ENCODE measurements at regions not wholly inside any gene's neighbourhood (a gene's known extent, or its start where the extent isn't known, plus 50 kb on each side); places are given as distances from the start of the nearest gene placed in this dataset.

GRCh38 chr22:27596133-27596870, 205.3 kb downstream of the MN1 start:
- no peak for TF ChIP-seq ARNTL (CRISPR knock-in tag; IDR thresholded peaks at IDR 0.05; ENCODE audit: borderline replicate concordance, low read depth)
- TF ChIP-seq PATZ1 (CRISPR knock-in tag; IDR thresholded peaks at IDR 0.05; ENCODE audit: borderline replicate concordance), result no peak

GRCh38 chr22:27597703-27598444, 203.7 kb downstream of the MN1 start:
- no peak for TF ChIP-seq POU6F1 (CRISPR knock-in tag; IDR thresholded peaks at IDR 0.05; ENCODE audit: borderline replicate concordance, low read depth)
- no peak for TF ChIP-seq GLIS3 (CRISPR knock-in tag; IDR thresholded peaks at IDR 0.05)
- no peak for TF ChIP-seq ZFP3 (CRISPR knock-in tag; IDR thresholded peaks at IDR 0.05)
- no peak for TF ChIP-seq PATZ1 (CRISPR knock-in tag; IDR thresholded peaks at IDR 0.05; ENCODE audit: borderline replicate concordance)
- TF ChIP-seq CSDC2 (CRISPR knock-in tag; IDR thresholded peaks at IDR 0.05), result no peak
- TF ChIP-seq ZNF70 (CRISPR knock-in tag; IDR thresholded peaks at IDR 0.05), result no peak
- ATAC-seq, result peak; percentile 65; the same call in 2 of the 3 replicates

More at GRCh38 chr22:27596133-27596870, 205.3 kb downstream of the MN1 start:
- no peak for ATAC-seq

GRCh38 chr22:27598792-27599191, 202.8 kb downstream of the MN1 start:
- no peak for ATAC-seq
- TF ChIP-seq ZNF8 (CRISPR knock-in tag; IDR thresholded peaks at IDR 0.05), result no peak
- TF ChIP-seq TSHZ2 (CRISPR knock-in tag; IDR thresholded peaks at IDR 0.05), result no peak
- TF ChIP-seq PATZ1 (CRISPR knock-in tag; IDR thresholded peaks at IDR 0.05; ENCODE audit: borderline replicate concordance), result no peak
- no peak for TF ChIP-seq ZFP3 (CRISPR knock-in tag; IDR thresholded peaks at IDR 0.05)
- TF ChIP-seq POU6F1 (CRISPR knock-in tag; IDR thresholded peaks at IDR 0.05; ENCODE audit: borderline replicate concordance, low read depth), result no peak
- no peak for TF ChIP-seq SNAI2 (CRISPR knock-in tag; IDR thresholded peaks at IDR 0.05)
- no peak for TF ChIP-seq BACH2 (CRISPR knock-in tag; IDR thresholded peaks at IDR 0.05; ENCODE audit: borderline replicate concordance)
- TF ChIP-seq GLIS3 (CRISPR knock-in tag; IDR thresholded peaks at IDR 0.05), result no peak
- no peak for TF ChIP-seq ZNF70 (CRISPR knock-in tag; IDR thresholded peaks at IDR 0.05)
- no peak for TF ChIP-seq CREB5 (CRISPR knock-in tag; IDR thresholded peaks at IDR 0.05; ENCODE audit: low read depth)
- no peak for TF ChIP-seq RARB (CRISPR knock-in tag; IDR thresholded peaks at IDR 0.05)
- no peak for TF ChIP-seq ZNF565 (CRISPR knock-in tag; conservative IDR thresholded peaks at IDR 0.05; ENCODE audit: low read depth)
